CD4-positive, alpha-beta T cell treated with Interleukin-6 for 4 hours (primary cell): ENCODE measurements at regions not wholly inside any gene's neighbourhood (a gene's known extent, or its start where the extent isn't known, plus 50 kb on each side); places are given as distances from the start of the nearest gene placed in this dataset.
"Not testable (repeated sequence)": the region's sequence is repeated elsewhere in the genome, so short reads cannot be mapped to it uniquely, and the experiment has no call there.

ENCODE experiments used
- DNase-seq: peaks from one replicate; pipeline ENCODE4 v3.0.0-alpha.2; 2020; ENCODE audit warnings: mixed read lengths

- no peak for DNase-seq
These were observed 1260.3 kb downstream of the PLA2G4A start for GRCh38 chr1:188089015-188089414.

GRCh38 chr1:188089461-188089860 lies 1260.7 kb downstream of the PLA2G4A start:
- DNase-seq = no peak

GRCh38 chr1:188096521-188096920 lies 1267.8 kb downstream of the PLA2G4A start:
- no peak for DNase-seq

GRCh38 chr1:188117436-188117835 lies 1288.7 kb downstream of the PLA2G4A start:
- no peak for DNase-seq

- no peak for DNase-seq
These were observed 1293.9 kb downstream of the PLA2G4A start for GRCh38 chr1:188122646-188123045.

GRCh38 chr1:188127507-188127906 lies 1298.8 kb downstream of the PLA2G4A start:
- DNase-seq = no peak

GRCh38 chr1:188128761-188129160 lies 1300.0 kb downstream of the PLA2G4A start:
- DNase-seq = no peak

- DNase-seq = no peak
These were observed 1301.4 kb downstream of the PLA2G4A start for GRCh38 chr1:188129856-188130838.

- DNase-seq = no peak
These were observed 1308.5 kb downstream of the PLA2G4A start for GRCh38 chr1:188137221-188137620.

- DNase-seq = no peak
These were observed 1312.2 kb downstream of the PLA2G4A start for GRCh38 chr1:188140958-188141357.

GRCh38 chr1:188154196-188154595 lies 1325.4 kb downstream of the PLA2G4A start:
- no peak for DNase-seq

GRCh38 chr1:188154761-188155160 lies 1326.0 kb downstream of the PLA2G4A start:
- no peak for DNase-seq

- DNase-seq = no peak
These were observed 1326.5 kb downstream of the PLA2G4A start for GRCh38 chr1:188155261-188155660.

GRCh38 chr1:188164459-188164858 lies 1335.7 kb downstream of the PLA2G4A start:
- DNase-seq = no peak

GRCh38 chr1:188166654-188167053 lies 1337.9 kb downstream of the PLA2G4A start:
- DNase-seq = no peak

GRCh38 chr1:188169971-188170370 lies 1341.2 kb downstream of the PLA2G4A start:
- no peak for DNase-seq

- no peak for DNase-seq
These were observed 1341.7 kb downstream of the PLA2G4A start for GRCh38 chr1:188170411-188170810.

- no peak for DNase-seq
These were observed 1342.2 kb downstream of the PLA2G4A start for GRCh38 chr1:188170935-188171334.

GRCh38 chr1:188182063-188182462 lies 1353.3 kb downstream of the PLA2G4A start:
- DNase-seq = not testable (repeated sequence)

- no peak for DNase-seq
These were observed 1359.6 kb downstream of the PLA2G4A start for GRCh38 chr1:188188317-188188716.

- DNase-seq = no peak
These were observed 1366.2 kb downstream of the PLA2G4A start for GRCh38 chr1:188194916-188195315.

- DNase-seq = no peak
These were observed 1389.5 kb downstream of the PLA2G4A start for GRCh38 chr1:188218289-188218688.

- DNase-seq = no peak
These were observed 1391.3 kb downstream of the PLA2G4A start for GRCh38 chr1:188220051-188220450.

- no peak for DNase-seq
These were observed 1395.5 kb downstream of the PLA2G4A start for GRCh38 chr1:188224263-188224662.

- no peak for DNase-seq
These were observed 1397.2 kb downstream of the PLA2G4A start for GRCh38 chr1:188225975-188226374.
